ENCODE measurements at regions not wholly inside any gene's neighbourhood (a gene's known extent, or its start where the extent isn't known, plus 50 kb on each side); places are given as distances from the start of the nearest gene placed in this dataset.

DNA sequence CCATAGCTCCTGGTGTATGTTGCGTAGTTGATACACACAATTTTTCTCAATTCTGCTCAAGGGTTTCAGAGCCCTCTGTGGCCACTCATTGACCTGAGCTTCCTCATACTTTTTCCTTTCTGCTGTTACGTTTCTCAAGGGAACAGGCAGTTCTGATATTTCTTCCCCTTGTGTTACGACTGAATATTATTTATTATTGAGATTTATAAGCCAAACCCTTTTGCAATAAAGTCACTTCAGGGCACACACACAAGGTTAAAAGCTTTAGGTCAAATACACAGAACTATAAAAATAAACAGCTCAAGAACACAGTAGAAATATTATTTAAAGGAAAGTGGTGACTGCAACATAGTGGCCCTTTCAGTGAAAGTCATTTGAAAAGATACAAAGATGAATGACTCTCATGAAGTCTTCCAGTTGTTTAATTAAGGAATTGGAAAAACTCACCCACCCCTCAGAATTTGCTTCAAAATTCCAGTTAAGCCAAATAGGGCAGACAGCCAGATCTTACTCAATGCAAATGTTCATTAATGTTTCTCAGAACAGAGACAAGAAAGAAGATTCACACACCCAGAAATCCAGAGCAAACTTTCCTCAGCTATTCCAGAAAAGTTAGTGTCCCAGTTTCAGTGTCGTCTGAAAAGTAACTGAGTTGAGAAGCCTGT is 179.7 kb downstream of the TRIB2 start:
- dilution Hi-C loops (cut with MboI; ENCODE audit: extremely low pct_ligation_motif_present, low sequenced_read_pairs): no loop called here
- Histone ChIP-seq H3K4me3 (replicated peaks in 1 of 3; ENCODE audit: insufficient read depth in 1 of 3, low read depth in 1 of 3, low read length in 3 of 3) (no peak overlapping the region), H3K4me2 (ENCODE audit: insufficient read depth, low read length) (no peak overlapping the region), H3K9me3 (replicated peaks; ENCODE audit: control insufficient read depth, insufficient read depth, low read length) (no peaks in the 10 kb centered on the region), H3K27me3 (ENCODE audit: control insufficient read depth in 2 of 2, insufficient read depth in 2 of 2, low read length in 2 of 2) (no peaks in the 10 kb centered on the region), H3K79me2 (ENCODE audit: control insufficient read depth, insufficient read depth, low read length) (no peaks in the 10 kb centered on the region), H3K9me1 (replicated peaks; ENCODE audit: control insufficient read depth, extremely low read depth, insufficient read depth, low read length) (no peaks in the 10 kb centered on the region), H3K36me3 (ENCODE audit: control insufficient read depth in 2 of 2, extremely low read depth in 1 of 2, insufficient read depth in 2 of 2, low read length in 2 of 2) (no peaks in the 10 kb centered on the region), H3K4me1 (ENCODE audit: control insufficient read depth, extremely low read depth, insufficient read depth, low read length) (no peaks in the 10 kb centered on the region), H4K20me1 (replicated peaks; ENCODE audit: control insufficient read depth, extremely low read depth, insufficient read depth, low read length) (no peaks in the 10 kb centered on the region), H2AFZ (ENCODE audit: low read depth, low read length) (no peak overlapping the region), H3K9ac (replicated peaks; ENCODE audit: extremely low read depth, insufficient read depth, low read length) (no peak overlapping the region), H3K27ac (ENCODE audit: insufficient read depth, low read depth, low read length) (no peak overlapping the region)
- ChIA-PET POLR2A (no interaction called here), CTCF (interaction anchor here (0.9 to 1.6 kb wide), 3 partner anchors 9 to 35 kb away, joined by 3 to 4 read pairs (median 3); no protein-coding TSS in a partner anchor)
- no TSS peak for BruUV-seq (replicated peaks)
- FAIRE-seq (no peak), DNase-seq (ENCODE audit: low read depth, low spot score) (no peak)
- TF ChIP-seq POLR2AphosphoS5 (IDR thresholded peaks at IDR 0.05; ENCODE audit: insufficient read depth, low read depth, low read length): no peak
- no peak for TF ChIP-seq GATA2 (IDR thresholded peaks at IDR 0.05; ENCODE audit: insufficient read depth, insufficient read length, low read depth, low read length)
- no peak for TF ChIP-seq POLR2A (IDR thresholded peaks at IDR 0.05; ENCODE audit: low read depth, low read length)
- no peak for TF ChIP-seq MAX (IDR thresholded peaks at IDR 0.05; ENCODE audit: insufficient read depth, insufficient read length)
- TF ChIP-seq EZH2 (IDR thresholded peaks at IDR 0.05; ENCODE audit: borderline replicate concordance, low read depth, low read length, severe bottlenecking): no peak
- no peak for TF ChIP-seq JUN (IDR thresholded peaks at IDR 0.05; ENCODE audit: borderline replicate concordance, insufficient read depth, insufficient read length, low read depth)
- TF ChIP-seq, protein P1, sequence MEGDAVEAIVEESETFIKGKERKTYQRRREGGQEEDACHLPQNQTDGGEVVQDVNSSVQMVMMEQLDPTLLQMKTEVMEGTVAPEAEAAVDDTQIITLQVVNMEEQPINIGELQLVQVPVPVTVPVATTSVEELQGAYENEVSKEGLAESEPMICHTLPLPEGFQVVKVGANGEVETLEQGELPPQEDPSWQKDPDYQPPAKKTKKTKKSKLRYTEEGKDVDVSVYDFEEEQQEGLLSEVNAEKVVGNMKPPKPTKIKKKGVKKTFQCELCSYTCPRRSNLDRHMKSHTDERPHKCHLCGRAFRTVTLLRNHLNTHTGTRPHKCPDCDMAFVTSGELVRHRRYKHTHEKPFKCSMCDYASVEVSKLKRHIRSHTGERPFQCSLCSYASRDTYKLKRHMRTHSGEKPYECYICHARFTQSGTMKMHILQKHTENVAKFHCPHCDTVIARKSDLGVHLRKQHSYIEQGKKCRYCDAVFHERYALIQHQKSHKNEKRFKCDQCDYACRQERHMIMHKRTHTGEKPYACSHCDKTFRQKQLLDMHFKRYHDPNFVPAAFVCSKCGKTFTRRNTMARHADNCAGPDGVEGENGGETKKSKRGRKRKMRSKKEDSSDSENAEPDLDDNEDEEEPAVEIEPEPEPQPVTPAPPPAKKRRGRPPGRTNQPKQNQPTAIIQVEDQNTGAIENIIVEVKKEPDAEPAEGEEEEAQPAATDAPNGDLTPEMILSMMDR (IDR thresholded peaks at IDR 0.05; ENCODE audit: extremely low read depth in 1 of 2, insufficient read depth in 1 of 2, low read depth in 1 of 2, low read length in 2 of 2): no peak
- no peak for TF ChIP-seq FOS (IDR thresholded peaks at IDR 0.05; ENCODE audit: borderline replicate concordance, insufficient read depth, low read length)
- intact Hi-C loops (cut with micrococcal nuclease): no loop called here

Data from endothelial cell of umbilical vein (primary cell).